NCI-H69 (cell line): ENCODE measurements at regions not wholly inside any gene's neighbourhood (a gene's known extent, or its start where the extent isn't known, plus 50 kb on each side); places are given as distances from the start of the nearest gene placed in this dataset.

Experiments
- DNase-seq: peaks from one replicate; lab custom pipeline; 2025; lab: John Stamatoyannopoulos, UW

GRCh38 chr12:93299262-93299846 lies 78.4 kb upstream of the NUDT4 start:
- no peak for DNase-seq

- no peak for DNase-seq
Observed at GRCh38 chr12:93300611-93301021, 77.1 kb upstream of the NUDT4 start.

GRCh38 chr12:93302331-93303229 lies 75.1 kb upstream of the NUDT4 start:
- DNase-seq, result no peak

- DNase-seq, result no peak
Observed at GRCh38 chr12:93306636-93307035, 71.1 kb upstream of the NUDT4 start.

GRCh38 chr12:93308281-93308680 lies 69.4 kb upstream of the NUDT4 start:
- DNase-seq, result no peak

- DNase-seq, result no peak
Observed at GRCh38 chr12:93311827-93312226, 65.9 kb upstream of the NUDT4 start.

- DNase-seq, result no peak
Observed at GRCh38 chr12:93314177-93314497, 63.6 kb upstream of the NUDT4 start.

GRCh38 chr12:93315385-93315906 lies 62.3 kb upstream of the NUDT4 start:
- DNase-seq, result no peak

- no peak for DNase-seq
Observed at GRCh38 chr12:93315907-93316622, 61.7 kb upstream of the NUDT4 start.

DNA sequence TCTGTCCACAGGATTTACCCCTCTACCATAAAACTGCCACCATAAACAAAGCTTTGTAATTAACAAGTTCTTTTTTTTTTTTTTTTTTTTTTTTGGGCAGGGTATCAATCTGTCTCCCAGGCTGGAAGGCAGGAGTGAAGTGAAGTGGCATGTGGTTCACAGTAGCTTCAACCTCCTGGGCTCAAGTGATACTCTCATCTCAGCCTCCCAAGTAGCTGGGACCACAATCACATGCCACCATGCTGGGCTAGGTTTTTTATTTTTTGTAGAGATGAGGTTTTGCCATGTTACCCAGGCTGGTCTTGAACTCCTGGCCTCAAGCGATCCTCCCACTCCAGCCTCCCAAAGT lies 61.1 kb upstream of the NUDT4 start:
- no peak for DNase-seq

DNA sequence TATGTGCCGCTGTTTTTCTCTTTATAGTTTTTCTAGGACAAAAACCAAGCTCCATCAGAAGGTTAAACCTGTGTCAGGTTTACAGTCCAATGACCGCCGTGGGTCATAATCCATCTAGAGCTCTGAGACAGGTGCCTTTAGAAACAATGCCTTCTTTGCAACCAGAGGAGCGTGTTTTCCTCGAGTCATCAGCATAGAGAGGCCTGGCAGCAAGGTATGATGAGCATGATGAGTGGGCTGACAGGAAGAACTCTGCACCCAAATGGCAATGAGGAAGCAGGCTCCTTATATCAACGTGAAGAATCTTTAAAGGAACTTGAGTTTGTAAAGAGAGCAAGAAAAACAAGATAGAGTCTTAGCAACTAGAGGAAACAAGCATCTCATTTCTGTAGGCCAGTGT lies 60.5 kb upstream of the NUDT4 start:
- no peak for DNase-seq

DNA sequence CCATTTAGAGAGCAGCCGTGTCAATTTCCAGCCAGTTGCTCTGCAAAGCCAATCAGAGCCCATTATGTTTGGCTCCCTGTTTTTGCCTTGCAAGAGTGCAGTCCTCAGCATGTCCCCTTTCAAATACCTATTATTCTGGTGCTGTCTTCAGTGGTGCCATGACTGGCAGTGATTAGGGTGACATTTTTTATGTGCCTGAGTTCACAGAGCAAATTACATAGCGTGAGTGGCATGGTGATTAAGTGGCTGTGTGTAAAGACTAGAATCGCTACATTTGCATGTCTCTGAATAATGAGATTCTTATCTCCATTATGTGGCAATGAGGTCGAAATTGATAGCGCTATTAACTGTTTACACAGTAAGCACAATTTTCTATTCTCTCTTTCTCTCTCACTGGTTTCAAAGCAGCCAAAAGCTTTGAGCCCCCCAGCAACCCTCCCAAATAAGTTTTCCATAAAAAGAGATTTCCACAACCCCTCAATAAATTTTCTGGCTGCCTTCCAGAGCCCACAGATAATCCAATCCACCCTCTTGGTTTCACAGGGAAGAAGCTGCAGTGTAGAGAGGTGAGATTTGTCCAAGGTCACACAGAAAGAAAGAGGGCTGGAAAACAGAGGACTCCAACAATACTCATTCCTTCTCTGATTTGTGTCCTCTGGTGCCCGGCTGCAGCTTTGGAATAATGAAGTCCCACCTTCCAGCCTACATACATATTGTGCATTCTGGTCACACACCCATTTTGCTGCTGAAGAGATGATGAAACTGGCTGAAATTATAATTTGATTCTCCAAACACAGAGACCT lies 58.8 kb upstream of the NUDT4 start:
- peak; percentile 88 for DNase-seq

- DNase-seq, result no peak
Observed at GRCh38 chr12:93319523-93320050, 58.1 kb upstream of the NUDT4 start.

DNA sequence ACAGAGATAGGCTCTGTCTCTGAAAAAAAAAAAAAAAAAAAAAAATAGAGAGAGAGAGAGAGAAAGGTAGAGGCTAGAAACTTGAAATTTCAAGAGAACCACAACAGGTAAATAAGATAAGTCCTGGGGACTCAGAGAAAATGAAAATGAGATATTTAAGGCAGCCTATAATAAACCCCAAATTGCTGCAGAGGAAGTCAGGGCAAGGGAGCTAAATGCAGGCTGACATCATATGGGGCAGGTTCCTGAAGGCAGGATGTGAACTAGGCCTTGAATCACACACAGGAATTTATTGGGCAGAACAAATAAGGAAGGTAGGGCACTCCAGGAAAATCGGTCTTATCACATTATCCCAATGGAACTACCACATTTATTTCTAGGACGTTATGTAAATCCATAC lies 54.9 kb upstream of the NUDT4 start:
- DNase-seq, result peak; percentile 25

- DNase-seq, result no peak
Observed at GRCh38 chr12:93323625-93324329, 53.9 kb upstream of the NUDT4 start.

GRCh38 chr12:93325855-93326254 lies 51.9 kb upstream of the NUDT4 start:
- no peak for DNase-seq
